SU-DHL-6 (cell line): ENCODE measurements at regions not wholly inside any gene's neighbourhood (a gene's known extent, or its start where the extent isn't known, plus 50 kb on each side); places are given as distances from the start of the nearest gene placed in this dataset.

ENCODE experiments used
- H2AFZ ChIP-seq: fragments of 200-600 bp; sonication (generic); 2 replicates; pipeline ENCODE4 v1.6.1; 2014; ENCODE audit warnings: low read depth, mild to moderate bottlenecking, moderate library complexity, mixed read lengths, antibody characterized with exemption, low read length; ENCODE audit not compliant: severe bottlenecking
- H3F3A ChIP-seq: fragments of 200-600 bp; shearing (Covaris generic); 2 replicates; pipeline ENCODE4 v1.6.0; 2016; ENCODE audit warnings: antibody characterized with exemption, mild to moderate bottlenecking; ENCODE audit not compliant: insufficient read depth
- H3K27ac ChIP-seq: fragments of 200-600 bp; sonication (generic); 2 replicates; pipeline ENCODE4 v1.5.1; 2016; ENCODE audit warnings: low read depth, mild to moderate bottlenecking, low read length, moderate library complexity, mixed read lengths
- H3K27me3 ChIP-seq: fragments of 200-600 bp; sonication (generic), shearing (Covaris generic); 2 replicates; pipeline ENCODE4 v1.6.0; 2014; ENCODE audit warnings: mild to moderate bottlenecking, low read length
- H3K36me3 ChIP-seq: fragments of 200-600 bp; sonication (generic); 2 replicates; pipeline ENCODE4 v1.6.1; 2014; ENCODE audit warnings: mild to moderate bottlenecking, low read length, mixed read lengths
- H3K4me2 ChIP-seq: fragments of 300-600, 200-600 bp; shearing (Covaris generic), sonication (generic); 2 replicates; pipeline ENCODE4 v1.6.0; 2014; ENCODE audit warnings: low read length, low read depth, mild to moderate bottlenecking; ENCODE audit not compliant: poor library complexity, severe bottlenecking
- H3K4me3 ChIP-seq: fragments of 200-600 bp; sonication (generic); 2 replicates; pipeline ENCODE4 v1.5.1; 2014; ENCODE audit warnings: antibody characterized with exemption, low read length, mild to moderate bottlenecking, mixed read lengths; ENCODE audit not compliant: insufficient read depth, poor library complexity, severe bottlenecking
- H3K79me2 ChIP-seq: fragments of 200-600 bp; sonication (generic); 2 replicates; pipeline ENCODE4 v1.6.1; 2014; ENCODE audit warnings: mild to moderate bottlenecking, low read length, moderate library complexity; ENCODE audit not compliant: insufficient read depth
- H3K9ac ChIP-seq: fragments of 200-600 bp; sonication (generic); 2 replicates; pipeline ENCODE4 v1.7.0; 2014; ENCODE audit warnings: mild to moderate bottlenecking, low read length
- H3K9me2 ChIP-seq: fragments of 200-600 bp; sonication (generic); replicated peaks from 2 replicates; pipeline ENCODE4 v1.6.1; 2014; ENCODE audit warnings: low read length; ENCODE audit not compliant: insufficient read depth
- H3K9me3 ChIP-seq: fragments of 200-600 bp; sonication (generic); 2 replicates; pipeline ENCODE4 v1.6.1; 2014; ENCODE audit warnings: low read length, mixed read lengths; ENCODE audit not compliant: insufficient read depth
- H4K20me1 ChIP-seq: fragments of 200-600 bp; sonication (generic); 2 replicates; pipeline ENCODE4 v1.6.1; 2014; ENCODE audit warnings: low read depth, mild to moderate bottlenecking, antibody characterized with exemption, low read length, moderate library complexity, mixed read lengths
- CTCF ChIP-seq: fragments of 200-600 bp; sonication (generic); IDR thresholded peaks from one replicate; pipeline ENCODE4 v1.5.1; 2017; ENCODE audit warnings: antibody characterized with exemption, mild to moderate bottlenecking, low read length, moderate library complexity; ENCODE audit not compliant: insufficient read depth, poor library complexity, severe bottlenecking
- EZH2phosphoT487 ChIP-seq: fragments of 200-600 bp; sonication (generic), shearing (Covaris generic); conservative IDR thresholded peaks from 2 replicates; pipeline ENCODE4 v1.6.1; 2018; ENCODE audit warnings: mild to moderate bottlenecking, antibody characterized with exemption, low read length, moderate library complexity, mixed read lengths

- H3K79me2 ChIP-seq, result no peaks in the 10 kb centered on the region
- H3K9ac ChIP-seq, result no peak overlapping the region
- H3K36me3 ChIP-seq, result no peaks in the 10 kb centered on the region
- no peaks in the 10 kb centered on the region for H4K20me1 ChIP-seq
- TF ChIP-seq EZH2phosphoT487 (no peak), CTCF (no peak)
- H3K4me3 ChIP-seq, result no peak overlapping the region
- no peaks in the 10 kb centered on the region for H3F3A ChIP-seq
- no peak overlapping the region for H2AFZ ChIP-seq
- no peak overlapping the region for H3K4me2 ChIP-seq
- no peaks in the 10 kb centered on the region for H3K9me3 ChIP-seq
- H3K27me3 ChIP-seq, result no peaks in the 10 kb centered on the region
- H3K9me2 ChIP-seq, result no peaks in the 10 kb centered on the region
- H3K27ac ChIP-seq, result no peak overlapping the region
Observed at GRCh38 chr15:23913081-23913480, 226.0 kb upstream of the NDN start.

GRCh38 chr15:23913635-23914034, 226.5 kb upstream of the NDN start:
- H3K4me2 ChIP-seq, result no peak overlapping the region
- no peaks in the 10 kb centered on the region for H3K9me3 ChIP-seq
- no peak overlapping the region for H2AFZ ChIP-seq
- no peak overlapping the region for H3K27ac ChIP-seq
- no peaks in the 10 kb centered on the region for H3K36me3 ChIP-seq
- TF ChIP-seq EZH2phosphoT487 (no peak), CTCF (no peak)
- no peaks in the 10 kb centered on the region for H3K27me3 ChIP-seq
- H3K4me3 ChIP-seq, result no peak overlapping the region
- H3K79me2 ChIP-seq, result no peaks in the 10 kb centered on the region
- no peak overlapping the region for H3K9ac ChIP-seq
- H3F3A ChIP-seq, result no peaks in the 10 kb centered on the region
- no peaks in the 10 kb centered on the region for H3K9me2 ChIP-seq
- H4K20me1 ChIP-seq, result no peaks in the 10 kb centered on the region

GRCh38 chr15:23924686-23925085, 237.6 kb upstream of the NDN start:
- Histone ChIP-seq H3K9ac (no peak overlapping the region), H2AFZ (no peak overlapping the region), H3K27ac (no peak overlapping the region), H4K20me1 (no peaks in the 10 kb centered on the region), H3K79me2 (no peaks in the 10 kb centered on the region), H3F3A (no peaks in the 10 kb centered on the region), H3K36me3 (no peaks in the 10 kb centered on the region), H3K27me3 (no peaks in the 10 kb centered on the region), H3K4me2 (no peak overlapping the region), H3K4me3 (no peak overlapping the region), H3K9me2 (no peaks in the 10 kb centered on the region), H3K9me3 (no peaks in the 10 kb centered on the region)
- TF ChIP-seq EZH2phosphoT487 (no peak), CTCF (no peak)

DNA sequence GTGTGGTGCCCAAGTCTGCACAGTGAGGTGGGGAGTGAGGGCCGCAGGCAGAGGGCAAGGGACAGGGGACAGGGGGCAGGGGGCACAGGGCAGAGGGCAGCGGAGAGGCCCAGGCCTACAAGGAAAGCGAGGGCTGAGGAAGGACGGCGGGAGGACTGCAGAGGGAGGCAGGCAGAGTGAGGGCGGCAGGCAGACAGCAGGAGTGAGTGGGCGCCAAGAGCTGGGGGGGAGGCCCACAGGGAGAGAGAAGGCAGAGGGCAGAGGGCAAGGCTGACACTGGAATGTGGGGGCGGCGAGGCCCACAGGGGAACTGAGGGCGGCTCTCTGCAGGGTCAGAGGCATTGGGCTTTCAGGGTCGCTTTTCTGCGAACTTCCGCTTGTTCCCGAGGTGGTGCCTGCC, 267.8 kb upstream of the NDN start:
- H3K9me3 ChIP-seq, result no peaks in the 10 kb centered on the region
- no peaks in the 10 kb centered on the region for H3K27me3 ChIP-seq
- no peaks in the 10 kb centered on the region for H3K9me2 ChIP-seq
- H3K27ac ChIP-seq, result no peak overlapping the region
- no peak overlapping the region for H2AFZ ChIP-seq
- H4K20me1 ChIP-seq, result no peaks in the 10 kb centered on the region
- H3K36me3 ChIP-seq, result no peaks in the 10 kb centered on the region
- H3K9ac ChIP-seq, result no peak overlapping the region
- no peak overlapping the region for H3K4me3 ChIP-seq
- TF ChIP-seq EZH2phosphoT487, result no peak
- no peak for TF ChIP-seq CTCF
- no peaks in the 10 kb centered on the region for H3F3A ChIP-seq
- H3K4me2 ChIP-seq, result no peak overlapping the region
- H3K79me2 ChIP-seq, result no peaks in the 10 kb centered on the region
